GM12891 (cell line): ENCODE measurements at regions not wholly inside any gene's neighbourhood (a gene's known extent, or its start where the extent isn't known, plus 50 kb on each side); places are given as distances from the start of the nearest gene placed in this dataset.

Source experiments
- PAX5 ChIP-seq: IDR thresholded peaks from 2 replicates; pipeline ENCODE4 v1.6.1; 2011; ENCODE audit warnings: low read length, moderate library complexity, mild to moderate bottlenecking; ENCODE audit not compliant: insufficient read depth, severe bottlenecking
- POLR2A ChIP-seq: IDR thresholded peaks from 2 replicates; pipeline ENCODE4 v1.6.1; 2011; ENCODE audit warnings: low read depth, low read length, control low read depth
- POLR2AphosphoS5 ChIP-seq: IDR thresholded peaks from 2 replicates; pipeline ENCODE4 v1.6.1; 2011; ENCODE audit warnings: low read depth, low read length, control low read depth
- POU2F2 ChIP-seq: IDR thresholded peaks from 2 replicates; pipeline ENCODE4 v1.6.1; 2011; ENCODE audit warnings: low read depth, mild to moderate bottlenecking, control low read depth, low read length, moderate library complexity
- SPI1 ChIP-seq: IDR thresholded peaks from 2 replicates; pipeline ENCODE4 v1.6.1; 2011; ENCODE audit warnings: low read depth, low read length, control low read depth
- TAF1 ChIP-seq: IDR thresholded peaks from 2 replicates; pipeline ENCODE4 v1.6.1; 2011; ENCODE audit warnings: low read depth, low read length, control low read depth

DNA sequence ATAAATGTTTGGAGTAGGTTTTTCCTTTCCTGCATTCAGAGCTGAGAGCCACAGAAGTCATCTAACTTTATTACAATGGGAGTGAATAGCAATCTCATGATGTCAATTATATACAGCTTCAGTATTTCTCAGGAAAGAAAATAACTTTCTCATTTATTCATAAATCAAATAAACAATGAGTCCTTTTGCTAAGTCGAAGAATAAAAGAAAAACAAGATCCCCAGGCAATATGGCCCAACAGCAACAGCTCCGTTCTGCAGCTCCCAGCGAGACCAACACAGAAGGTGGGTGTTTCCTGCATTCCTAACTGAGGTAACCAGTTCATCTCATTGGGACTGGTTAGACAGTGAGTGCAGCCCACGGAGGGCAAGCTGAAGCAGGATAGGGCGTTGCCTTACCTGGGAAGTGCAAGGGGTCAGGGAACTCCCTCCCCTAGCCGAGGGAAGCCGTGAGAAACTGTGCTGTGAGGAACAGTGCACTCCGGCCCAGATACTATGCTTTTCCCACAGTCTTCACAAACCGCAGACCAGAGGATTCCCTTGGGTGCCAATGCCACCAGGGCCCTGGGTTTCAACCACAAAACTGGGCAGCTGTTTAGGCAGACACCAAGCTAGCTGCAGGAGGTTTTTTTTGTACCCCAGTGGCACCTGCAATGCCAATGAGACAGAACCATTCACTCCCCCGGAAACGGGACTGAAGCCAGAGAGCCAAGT, 128.2 kb downstream of the SLITRK1 start:
- TF ChIP-seq POLR2AphosphoS5 = no peak
- no peak for TF ChIP-seq TAF1
- no peak for TF ChIP-seq POLR2A
- no peak for TF ChIP-seq SPI1
- TF ChIP-seq PAX5 = no peak
- no peak for TF ChIP-seq POU2F2
